ENCODE measurements at regions not wholly inside any gene's neighbourhood (a gene's known extent, or its start where the extent isn't known, plus 50 kb on each side); places are given as distances from the start of the nearest gene placed in this dataset.

DNA sequence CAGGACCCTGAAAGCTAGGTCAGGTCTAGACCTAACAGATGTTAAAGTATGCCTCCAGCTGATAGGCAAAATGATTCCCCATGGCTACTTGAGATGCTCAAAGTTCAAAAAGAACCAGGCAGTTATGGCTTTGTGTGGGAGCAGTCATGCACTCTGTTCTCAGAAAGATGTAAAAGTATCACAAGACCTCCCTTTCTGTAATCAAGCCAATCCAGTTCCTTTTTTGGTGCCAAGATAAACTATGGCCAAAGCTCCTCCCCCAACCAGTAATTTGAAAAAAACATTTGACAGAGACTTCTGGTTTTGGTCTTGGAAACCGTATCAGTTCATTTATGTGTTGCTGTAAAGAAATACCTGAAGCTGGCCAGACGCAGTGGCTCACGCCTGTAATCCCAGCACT is 51.4 kb upstream of the XIST start:
- no peak for DNase-seq (ENCODE audit: extremely low read depth, low read depth)
- TF ChIP-seq, protein P1, sequence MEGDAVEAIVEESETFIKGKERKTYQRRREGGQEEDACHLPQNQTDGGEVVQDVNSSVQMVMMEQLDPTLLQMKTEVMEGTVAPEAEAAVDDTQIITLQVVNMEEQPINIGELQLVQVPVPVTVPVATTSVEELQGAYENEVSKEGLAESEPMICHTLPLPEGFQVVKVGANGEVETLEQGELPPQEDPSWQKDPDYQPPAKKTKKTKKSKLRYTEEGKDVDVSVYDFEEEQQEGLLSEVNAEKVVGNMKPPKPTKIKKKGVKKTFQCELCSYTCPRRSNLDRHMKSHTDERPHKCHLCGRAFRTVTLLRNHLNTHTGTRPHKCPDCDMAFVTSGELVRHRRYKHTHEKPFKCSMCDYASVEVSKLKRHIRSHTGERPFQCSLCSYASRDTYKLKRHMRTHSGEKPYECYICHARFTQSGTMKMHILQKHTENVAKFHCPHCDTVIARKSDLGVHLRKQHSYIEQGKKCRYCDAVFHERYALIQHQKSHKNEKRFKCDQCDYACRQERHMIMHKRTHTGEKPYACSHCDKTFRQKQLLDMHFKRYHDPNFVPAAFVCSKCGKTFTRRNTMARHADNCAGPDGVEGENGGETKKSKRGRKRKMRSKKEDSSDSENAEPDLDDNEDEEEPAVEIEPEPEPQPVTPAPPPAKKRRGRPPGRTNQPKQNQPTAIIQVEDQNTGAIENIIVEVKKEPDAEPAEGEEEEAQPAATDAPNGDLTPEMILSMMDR (IDR thresholded peaks at IDR 0.05; ENCODE audit: low read depth, low read length, missing control alignments), result no peak
- H3K4me3 ChIP-seq (replicated peaks; ENCODE audit: low read depth, low read length), result no peak overlapping the region
